Spleen (tissue), 11 donors: ENCODE measurements at regions not wholly inside any gene's neighbourhood (a gene's known extent, or its start where the extent isn't known, plus 50 kb on each side); places are given as distances from the start of the nearest gene placed in this dataset.

Experiments
- DNase-seq: peaks from one replicate; pipeline ENCODE4 v3.0.0-alpha.2; 2020
- H3K27ac ChIP-seq, 8 donors: fragments of 200-600 bp; sonication (generic) in 7 of 8; 1 replicate in 4 of 8; 2 replicates in 4 of 8; pipeline versions ENCODE4 v1.5.0 to v1.8.0; 2016 to 2021; ENCODE audit warnings: inconsistent platforms in 4 of 8, mild to moderate bottlenecking in 4 of 8, moderate library complexity in 1 of 8
- H3K27me3 ChIP-seq, 7 donors: fragments of 200-600 bp; sonication (generic) in 6 of 7; replicated peaks in 1 of 7; 1 replicate in 4 of 7; 2 replicates in 3 of 7; pipeline versions ENCODE4 v1.5.0 to v1.8.0; 2016 to 2021; ENCODE audit warnings: inconsistent platforms in 3 of 7, mild to moderate bottlenecking in 1 of 7
- H3K36me3 ChIP-seq, 6 donors: fragments of 200-600 bp; sonication (generic) in 5 of 6; 1 replicate in 4 of 6; 2 replicates in 2 of 6; pipeline versions ENCODE4 v1.5.0 to v1.8.0; 2016 to 2021; ENCODE audit warnings: inconsistent platforms in 2 of 6
- H3K4me1 ChIP-seq, 6 donors: fragments of 200-600 bp; sonication (generic) in 5 of 6; 1 replicate in 3 of 6; 2 replicates in 3 of 6; pipeline versions ENCODE4 v1.5.0 to v1.8.0; 2016 to 2021; ENCODE audit warnings: inconsistent platforms in 3 of 6
- H3K4me3 ChIP-seq, 8 donors: fragments of 200-600 bp; sonication (generic) in 7 of 8; 1 replicate in 4 of 8; 2 replicates in 4 of 8; pipeline versions ENCODE4 v1.5.0 to v1.8.0; 2016 to 2021; ENCODE audit warnings: inconsistent platforms in 4 of 8, mild to moderate bottlenecking in 4 of 8, moderate library complexity in 2 of 8
- H3K9me3 ChIP-seq, 8 donors: fragments of 200-600 bp; sonication (generic) in 7 of 8; 1 replicate in 4 of 8; 2 replicates in 4 of 8; pipeline versions ENCODE4 v1.5.0 to v1.8.0; 2016 to 2021; ENCODE audit warnings: inconsistent platforms in 4 of 8
- CTCF ChIP-seq, 11 experiments: fragments of 200-600 bp in 7 of 11; fragments of 450-650 bp in 4 of 11; sonication (generic) in 4 of 11; IDR thresholded peaks in 8 of 11; conservative IDR thresholded peaks in 3 of 11; 1 replicate in 7 of 11; 2 replicates in 4 of 11; pipeline versions ENCODE4 v1.4.0 to v1.8.0; 2016 to 2021; ENCODE audit warnings: antibody characterized with exemption in 11 of 11, inconsistent platforms in 4 of 11, mild to moderate bottlenecking in 1 of 11
- POLR2A ChIP-seq, 3 donors: fragments of 450-650 bp; IDR thresholded peaks; one replicate each; pipeline ENCODE4 v1.5.1; 2017; ENCODE audit warnings: antibody characterized with exemption in 3 of 3, mild to moderate bottlenecking in 1 of 3
- POLR2AphosphoS5 ChIP-seq, 3 donors: sonication (generic); formaldehyde crosslinking; IDR thresholded peaks; one replicate each; pipeline ENCODE4 v1.5.1; 2017; ENCODE audit warnings: antibody characterized with exemption in 3 of 3
- WGBS, 5 donors: extraction: QIAGEN DNeasy Blood & Tissue Kit in 3 of 5; methylation state at CpG; one replicate each; pipeline versions ENCODE4 v1.1.5 to v1.1.7; 2013 to 2018; 5-methylcytosine and 5-hydroxymethylcytosine counted together
- intact Hi-C: fragments of 100-400 bp; cut with DNase I; formaldehyde crosslinking; loops from one replicate; pipeline ENCODE4 v1.15.0; 2023; ENCODE audit warnings: low total_unique reads
- donor health status: healthy with polysubstance abuse.
- donor health status: DM: no; HTN: no; CAD: no; lungs with moderate emphysema.
- donor health status: DM: no; HTN: no; CAD: no.
- donor health status: Bipolar disorder and iron deficiency.
- donor health status: healthy.
- donor health status: DM: no; HTN: no; CAD: no.
- donor health status: DM: yes; HTN: yes; CAD: no.

GRCh38 chr15:96796841-96797240, 466.3 kb downstream of the NR2F2 start:
- intact Hi-C loops = no loop called here
- WGBS, 5 donors = 83 to 94% (median 91%) methylated on average over 7 to 11 of the region's 11 CpGs
- DNase-seq = no peak
- H3K27me3 ChIP-seq = peaks cover 0 to 8% (median 0%) of the 10 kb centered on the region in 7 donors
- H3K36me3 ChIP-seq = no peaks in the 10 kb centered on the region
- TF ChIP-seq CTCF (IDR thresholded peaks at IDR 0.05 in 8 of 11, conservative IDR thresholded peaks at IDR 0.05 in 3 of 11) (no peak), POLR2A (IDR thresholded peaks at IDR 0.05) (no peak), POLR2AphosphoS5 (IDR thresholded peaks at IDR 0.05) (no peak)
- H3K4me1 ChIP-seq = no peaks in the 10 kb centered on the region
- H3K4me3 ChIP-seq = no peak overlapping the region
- H3K27ac ChIP-seq = no peak overlapping the region
- no peaks in the 10 kb centered on the region for H3K9me3 ChIP-seq

GRCh38 chr15:96801576-96802150, 471.2 kb downstream of the NR2F2 start:
- Histone ChIP-seq H3K36me3 (no peaks in the 10 kb centered on the region), H3K9me3 (no peaks in the 10 kb centered on the region), H3K4me3 (no peak overlapping the region), H3K4me1 (no peaks in the 10 kb centered on the region), H3K27me3 (peaks cover 0 to 8% (median 0%) of the 10 kb centered on the region in 7 donors), H3K27ac (no peak overlapping the region)
- no peak for DNase-seq
- no peak for TF ChIP-seq CTCF (IDR thresholded peaks at IDR 0.05 in 8 of 11, conservative IDR thresholded peaks at IDR 0.05 in 3 of 11)
- no peak for TF ChIP-seq POLR2AphosphoS5 (IDR thresholded peaks at IDR 0.05)
- TF ChIP-seq POLR2A (IDR thresholded peaks at IDR 0.05) = no peak
- 77 to 86% (median 83%) methylated on average over 14 of the region's 14 CpGs for WGBS, 5 donors
- intact Hi-C loops = no loop called here

GRCh38 chr15:96802611-96803255, 472.2 kb downstream of the NR2F2 start:
- intact Hi-C loops = no loop called here

More at GRCh38 chr15:96802611-96803255, 472.2 kb downstream of the NR2F2 start:
- Histone ChIP-seq H3K4me1 (no peaks in the 10 kb centered on the region), H3K9me3 (no peaks in the 10 kb centered on the region), H3K4me3 (no peak overlapping the region), H3K36me3 (no peaks in the 10 kb centered on the region), H3K27ac (no peak overlapping the region), H3K27me3 (peaks cover 0 to 12% (median 0%) of the 10 kb centered on the region in 7 donors)
- 74 to 81% (median 79%) methylated on average over 11 of the region's 11 CpGs for WGBS, 5 donors
- no peak for DNase-seq
- TF ChIP-seq CTCF (IDR thresholded peaks at IDR 0.05 in 8 of 11, conservative IDR thresholded peaks at IDR 0.05 in 3 of 11) (no peak), POLR2A (IDR thresholded peaks at IDR 0.05) (no peak), POLR2AphosphoS5 (IDR thresholded peaks at IDR 0.05) (no peak)
